Fibroblast of the aortic adventitia (primary cell): ENCODE measurements at regions not wholly inside any gene's neighbourhood (a gene's known extent, or its start where the extent isn't known, plus 50 kb on each side); places are given as distances from the start of the nearest gene placed in this dataset.

Experiments used
- DNase-seq: peaks from one replicate; pipeline ENCODE4 v3.0.0-alpha.2; 2010; ENCODE audit warnings: low read depth
- H3K4me3 ChIP-seq: 2 replicates; pipeline ENCODE4 v1.5.1; 2011; ENCODE audit warnings: low read depth, mild to moderate bottlenecking, control low read depth, low read length, moderate library complexity
- CTCF ChIP-seq: IDR thresholded peaks from 2 replicates; pipeline ENCODE4 v1.5.1; 2011; ENCODE audit warnings: mild to moderate bottlenecking, low read length, control low read depth, inconsistent platforms; ENCODE audit not compliant: insufficient read depth

GRCh38 chr2:790634-791245 is 113.5 kb upstream of the TMEM18 start:
- TF ChIP-seq CTCF, result no peak
- no peak for DNase-seq
- no peak overlapping the region for H3K4me3 ChIP-seq

- DNase-seq, result no peak
- H3K4me3 ChIP-seq, result no peak overlapping the region
- TF ChIP-seq CTCF, result no peak
Measured at GRCh38 chr2:790081-790480, 112.9 kb upstream of the TMEM18 start.

GRCh38 chr2:789529-789928 is 112.3 kb upstream of the TMEM18 start:
- no peak for DNase-seq
- no peak for TF ChIP-seq CTCF
- no peak overlapping the region for H3K4me3 ChIP-seq

GRCh38 chr2:788227-789032 is 111.2 kb upstream of the TMEM18 start:
- TF ChIP-seq CTCF, result no peak
- H3K4me3 ChIP-seq, result no peak overlapping the region
- no peak for DNase-seq

GRCh38 chr2:784753-785152 is 107.5 kb upstream of the TMEM18 start:
- no peak for TF ChIP-seq CTCF
- no peak for DNase-seq
- H3K4me3 ChIP-seq, result no peak overlapping the region

- H3K4me3 ChIP-seq, result no peak overlapping the region
- DNase-seq, result no peak
- no peak for TF ChIP-seq CTCF
Measured at GRCh38 chr2:780581-780980, 103.4 kb upstream of the TMEM18 start.
